ENCODE measurements at regions not wholly inside any gene's neighbourhood (a gene's known extent, or its start where the extent isn't known, plus 50 kb on each side); places are given as distances from the start of the nearest gene placed in this dataset.
"Not testable (repeated sequence)": the region's sequence is repeated elsewhere in the genome, so short reads cannot be mapped to it uniquely, and the experiment has no call there.

DNA sequence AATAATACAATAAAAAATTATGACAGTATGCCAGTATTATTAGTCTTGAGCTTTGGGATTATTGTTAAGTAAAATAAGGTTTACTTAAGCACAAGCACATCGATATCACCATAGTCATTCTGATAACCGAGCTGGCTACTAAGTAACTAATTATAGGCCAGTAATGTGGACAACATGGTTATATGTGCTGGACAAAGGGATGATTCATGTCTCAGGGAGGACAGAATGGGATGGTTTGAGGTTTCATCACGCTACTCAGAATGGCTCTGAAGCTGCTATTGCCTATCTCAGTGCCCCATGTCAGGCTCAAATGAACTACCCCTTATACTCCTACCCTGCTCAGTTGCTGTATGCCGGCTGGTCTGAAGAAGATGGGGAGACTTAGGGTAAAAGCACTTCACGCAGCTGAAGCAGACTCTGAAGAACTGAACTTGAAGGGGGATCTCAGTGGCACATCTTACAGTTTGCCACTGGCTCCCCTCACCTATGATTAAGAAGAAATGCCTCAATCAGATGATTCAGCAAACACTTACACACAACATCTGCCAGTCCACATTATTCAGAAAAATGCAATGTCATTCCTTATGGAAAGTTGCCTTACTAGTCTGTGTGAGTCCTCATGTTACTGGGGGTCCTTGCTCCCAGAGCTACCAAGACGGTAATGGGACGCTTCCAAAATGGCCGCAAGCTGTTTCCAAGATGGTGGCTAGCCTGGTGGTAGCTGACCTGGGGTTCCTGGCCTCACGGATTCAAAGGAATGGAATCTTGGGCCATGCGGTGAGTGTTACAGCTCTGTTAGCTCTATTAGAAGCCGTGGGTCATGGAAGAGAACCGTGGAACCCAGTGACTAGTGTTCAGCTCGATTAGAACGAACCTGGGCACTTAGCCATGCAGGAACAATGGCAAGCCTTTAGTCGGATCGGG is 1098.6 kb downstream of the TAF11L14 start:
- Mint-ChIP-seq H3K4me3 (no peak overlapping the region), H3K4me1 (ENCODE audit: low read depth) (peaks cover 5% of the 10 kb centered on the region), H3K27ac (no peak overlapping the region), H3K27me3 (no peaks in the 10 kb centered on the region), H3K36me3 (ENCODE audit: low read depth) (peaks cover 29% of the 10 kb centered on the region), H3K9me3 (no peaks in the 10 kb centered on the region)
- ATAC-seq (no peak), DNase-seq (no peak)
- intact Hi-C loops (cut with micrococcal nuclease): no loop called here
- TF ChIP-seq, protein P1, sequence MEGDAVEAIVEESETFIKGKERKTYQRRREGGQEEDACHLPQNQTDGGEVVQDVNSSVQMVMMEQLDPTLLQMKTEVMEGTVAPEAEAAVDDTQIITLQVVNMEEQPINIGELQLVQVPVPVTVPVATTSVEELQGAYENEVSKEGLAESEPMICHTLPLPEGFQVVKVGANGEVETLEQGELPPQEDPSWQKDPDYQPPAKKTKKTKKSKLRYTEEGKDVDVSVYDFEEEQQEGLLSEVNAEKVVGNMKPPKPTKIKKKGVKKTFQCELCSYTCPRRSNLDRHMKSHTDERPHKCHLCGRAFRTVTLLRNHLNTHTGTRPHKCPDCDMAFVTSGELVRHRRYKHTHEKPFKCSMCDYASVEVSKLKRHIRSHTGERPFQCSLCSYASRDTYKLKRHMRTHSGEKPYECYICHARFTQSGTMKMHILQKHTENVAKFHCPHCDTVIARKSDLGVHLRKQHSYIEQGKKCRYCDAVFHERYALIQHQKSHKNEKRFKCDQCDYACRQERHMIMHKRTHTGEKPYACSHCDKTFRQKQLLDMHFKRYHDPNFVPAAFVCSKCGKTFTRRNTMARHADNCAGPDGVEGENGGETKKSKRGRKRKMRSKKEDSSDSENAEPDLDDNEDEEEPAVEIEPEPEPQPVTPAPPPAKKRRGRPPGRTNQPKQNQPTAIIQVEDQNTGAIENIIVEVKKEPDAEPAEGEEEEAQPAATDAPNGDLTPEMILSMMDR (IDR thresholded peaks at IDR 0.05): no peak
- ChIA-PET POLR2A (no interaction called here), CTCF (no interaction called here)

DNA sequence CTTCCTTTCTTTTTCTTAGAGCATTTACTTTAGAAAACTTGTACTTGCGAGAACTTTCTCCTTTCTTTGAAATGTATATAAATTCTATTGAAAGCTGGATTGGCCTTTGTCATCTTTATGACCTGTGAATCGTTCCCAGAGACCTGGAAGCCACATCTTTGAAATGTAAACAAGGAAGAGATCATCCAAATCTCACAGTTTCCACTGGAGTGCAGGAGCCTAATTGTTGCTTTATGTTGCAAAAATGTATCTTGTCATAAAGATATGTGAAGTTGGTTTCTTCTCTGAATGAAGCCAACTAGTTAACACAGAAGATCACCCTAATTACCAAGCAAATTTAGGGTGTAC is 1101.8 kb downstream of the TAF11L14 start:
- intact Hi-C loops (cut with micrococcal nuclease): no loop called here
- no peak overlapping the region for H3K4me3 Mint-ChIP-seq
- ATAC-seq (no peak), DNase-seq (no peak)
- H3K4me1 Mint-ChIP-seq (ENCODE audit: low read depth): peaks cover 30% of the 10 kb centered on the region
- peaks cover 38% of the 10 kb centered on the region for H3K36me3 Mint-ChIP-seq (ENCODE audit: low read depth)
- TF ChIP-seq, protein P1 (IDR thresholded peaks at IDR 0.05): no peak
- no peak overlapping the region for H3K27ac Mint-ChIP-seq
- H3K27me3 Mint-ChIP-seq: no peaks in the 10 kb centered on the region
- no peaks in the 10 kb centered on the region for H3K9me3 Mint-ChIP-seq
- CTCF ChIA-PET: no interaction called here
- POLR2A ChIA-PET: no interaction called here

DNA sequence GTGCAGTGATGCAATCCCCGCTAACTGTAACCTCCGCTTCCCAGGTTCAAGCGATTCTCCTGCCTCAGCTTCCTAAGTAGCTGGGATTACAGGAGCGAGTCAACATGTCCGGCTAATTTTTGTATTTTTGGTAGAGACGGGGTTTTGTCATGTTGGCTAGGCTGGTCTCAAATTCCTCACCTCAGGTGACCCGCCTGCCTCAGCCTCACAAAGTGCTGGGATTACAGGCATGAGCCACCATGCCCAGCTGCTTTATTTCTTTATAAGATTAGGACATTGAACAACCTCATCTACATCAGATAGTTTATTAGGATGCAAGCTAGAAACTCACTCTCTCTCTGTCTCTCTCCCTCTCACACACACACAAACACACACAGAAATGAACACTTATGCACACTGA is 1102.5 kb downstream of the TAF11L14 start:
- intact Hi-C loops (cut with micrococcal nuclease); DNase-seq; POLR2A ChIA-PET; H3K27me3 Mint-ChIP-seq; H3K9me3 Mint-ChIP-seq; H3K4me3 Mint-ChIP-seq; ATAC-seq; CTCF ChIA-PET: not testable (repeated sequence)
- peak overlapping the region; percentile 49 for H3K27ac Mint-ChIP-seq
- H3K4me1 Mint-ChIP-seq (ENCODE audit: low read depth): peaks cover 33% of the 10 kb centered on the region
- peaks cover 39% of the 10 kb centered on the region for H3K36me3 Mint-ChIP-seq (ENCODE audit: low read depth)

DNA sequence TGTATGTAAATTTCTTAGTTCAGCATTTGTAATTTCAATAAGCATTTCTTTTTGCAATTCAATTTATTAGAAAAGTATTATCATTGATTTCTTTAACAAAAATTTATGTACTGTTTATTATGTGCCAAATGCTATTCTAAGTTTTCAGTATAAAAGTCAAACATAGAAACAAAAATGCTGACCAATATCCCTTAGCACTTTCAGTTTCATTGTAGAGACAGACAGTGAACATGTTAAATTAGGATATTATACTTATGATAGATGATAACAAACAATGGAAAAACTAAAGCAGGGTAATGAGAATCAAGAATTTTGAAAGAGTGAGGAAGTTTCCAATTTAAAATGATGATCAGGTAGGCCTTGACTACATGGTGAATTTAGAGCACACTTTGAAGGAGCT is 1106.0 kb downstream of the TAF11L14 start:
- Mint-ChIP-seq H3K36me3 (ENCODE audit: low read depth) (peaks cover 37% of the 10 kb centered on the region), H3K27me3 (no peaks in the 10 kb centered on the region), H3K4me3 (peak overlapping the region; percentile 4), H3K27ac (no peak overlapping the region), H3K4me1 (ENCODE audit: low read depth) (peaks cover 57% of the 10 kb centered on the region), H3K9me3 (no peaks in the 10 kb centered on the region)
- TF ChIP-seq, protein P1 (IDR thresholded peaks at IDR 0.05): no peak
- DNase-seq (no peak), ATAC-seq (no peak)
- POLR2A ChIA-PET: no interaction called here
- intact Hi-C loops (cut with micrococcal nuclease): no loop called here
- CTCF ChIA-PET: interaction anchor here (1.0 to 1.9 kb wide), 2 partner anchors 21 to 41 kb away, joined by 3 to 4 read pairs; no protein-coding TSS in a partner anchor

DNA sequence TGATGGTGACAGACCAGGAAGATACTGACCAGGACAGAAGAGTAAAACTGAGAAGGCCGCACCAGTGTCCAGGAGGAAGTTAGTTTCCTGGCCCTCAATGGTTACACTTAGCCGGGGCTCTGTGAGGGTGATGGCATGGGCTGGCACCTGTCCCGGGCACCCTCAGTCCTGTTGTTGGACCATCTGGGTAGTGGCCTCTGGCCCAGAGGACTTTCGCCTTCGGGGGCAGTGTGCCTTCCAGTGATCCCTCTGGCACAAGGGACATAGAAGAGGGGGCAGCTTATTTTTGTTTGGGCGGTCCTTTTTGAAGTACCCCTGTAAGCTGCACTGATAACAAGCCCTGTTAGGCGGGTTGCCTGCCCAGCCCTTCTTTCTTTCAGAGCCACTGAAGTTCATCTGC is 1108.6 kb downstream of the TAF11L14 start:
- Mint-ChIP-seq H3K4me1 (ENCODE audit: low read depth) (peaks cover 69% of the 10 kb centered on the region), H3K27me3 (no peaks in the 10 kb centered on the region), H3K36me3 (ENCODE audit: low read depth) (peaks cover 39% of the 10 kb centered on the region), H3K9me3 (peaks cover 10% of the 10 kb centered on the region), H3K4me3 (peak overlapping the region; percentile 16), H3K27ac (no peak overlapping the region)
- intact Hi-C loops (cut with micrococcal nuclease): no loop called here
- TF ChIP-seq, protein P1 (IDR thresholded peaks at IDR 0.05): no peak
- POLR2A ChIA-PET: no interaction called here
- no peak for ATAC-seq
- DNase-seq: no peak
- CTCF ChIA-PET: no interaction called here

Data from activated CD8-positive, alpha-beta T cell treated with anti-CD3 and anti-CD28 coated beads for 36 hours (primary cell).